WTC11 (cell line): ENCODE measurements at regions not wholly inside any gene's neighbourhood (a gene's known extent, or its start where the extent isn't known, plus 50 kb on each side); places are given as distances from the start of the nearest gene placed in this dataset.

ENCODE experiments used
- ATAC-seq: fragments of 200-7000 bp; cut with Tn5 transposase; 2 replicates; pipeline ENCODE4 v1.10.0; 2021; ENCODE audit warnings: mild to moderate bottlenecking, moderate library complexity
- CTCF ChIA-PET: fragments of 300-600 bp; sonication (Branson Sonifier 250); formaldehyde crosslinking; loops from one replicate; lab custom pipeline; 2021; ENCODE audit warnings: antibody characterized with exemption; lab: Charles Lee
- POLR2A ChIA-PET: fragments of 350-600 bp; sonication (Branson Sonifier 250); formaldehyde crosslinking; loops from one replicate; lab custom pipeline; 2021; ENCODE audit warnings: antibody characterized with exemption; lab: Charles Lee
- DNase-seq: peaks from one replicate; pipeline ENCODE4 v3.0.0; 2021; ENCODE audit warnings: low spot score
- H3K27ac Mint-ChIP-seq: 2 replicates; pipeline ENCODE4 v1.8.0; 2021; ENCODE audit warnings: mixed read lengths
- H3K27me3 Mint-ChIP-seq: 2 replicates; pipeline ENCODE4 v1.8.0; 2021; ENCODE audit warnings: low read depth, mild to moderate bottlenecking, moderate library complexity, mixed read lengths
- H3K36me3 Mint-ChIP-seq: 2 replicates; pipeline ENCODE4 v1.8.0; 2021; ENCODE audit warnings: mixed read lengths
- H3K4me1 Mint-ChIP-seq: 2 replicates; pipeline ENCODE4 v1.8.0; 2022; ENCODE audit warnings: mixed read lengths
- H3K4me3 Mint-ChIP-seq: 2 replicates; pipeline ENCODE4 v1.8.0; 2021; ENCODE audit warnings: mild to moderate bottlenecking, moderate library complexity, mixed read lengths
- H3K9me3 Mint-ChIP-seq: 2 replicates; pipeline ENCODE4 v1.8.0; 2021; ENCODE audit warnings: mixed read lengths
- FOXP1 ChIP-seq: sonication (generic); formaldehyde crosslinking; IDR thresholded peaks from 2 replicates; pipeline ENCODE4 v1.8.0; 2022; ENCODE audit warnings: missing genetic modification reagents, mild to moderate bottlenecking, moderate library complexity, borderline replicate concordance
- GABPB1 ChIP-seq: sonication (generic); formaldehyde crosslinking; IDR thresholded peaks from 2 replicates; pipeline ENCODE4 v1.8.1; 2023; ENCODE audit warnings: mild to moderate bottlenecking, missing genetic modification reagents
- MYBL2 ChIP-seq: sonication (generic); formaldehyde crosslinking; IDR thresholded peaks from 2 replicates; pipeline ENCODE4 v1.8.1; 2023; ENCODE audit warnings: mild to moderate bottlenecking, moderate library complexity, missing genetic modification reagents
- NFYB ChIP-seq: sonication (generic); formaldehyde crosslinking; conservative IDR thresholded peaks from 2 replicates; pipeline ENCODE4 v1.8.0; 2022; ENCODE audit warnings: low read depth, missing genetic modification reagents
- ZBTB21 ChIP-seq: sonication (generic); formaldehyde crosslinking; IDR thresholded peaks from 2 replicates; pipeline ENCODE4 v1.8.1; 2023; ENCODE audit warnings: mild to moderate bottlenecking, missing genetic modification reagents, borderline replicate concordance
- ZNF423 ChIP-seq: fragments of 250-450 bp; sonication (Bioruptor Pico); IDR thresholded peaks from 2 replicates; pipeline ENCODE4 v2.1.2; 2022; ENCODE audit warnings: mild to moderate bottlenecking, moderate library complexity
- TF ChIP-seq, protein P1 (sequence below): sonication (generic); formaldehyde crosslinking; IDR thresholded peaks from 2 replicates; pipeline ENCODE4 v1.8.1; 2023; ENCODE audit warnings: mild to moderate bottlenecking, missing genetic modification reagents
- TF ChIP-seq, protein P2 (sequence below): sonication (generic); formaldehyde crosslinking; IDR thresholded peaks from 2 replicates; pipeline ENCODE4 v1.8.1; 2022; ENCODE audit warnings: missing genetic modification reagents, borderline replicate concordance
- TF ChIP-seq, protein P3 (sequence below): fragments of 250-450 bp; sonication (Bioruptor Pico); IDR thresholded peaks from 2 replicates; pipeline ENCODE4 v1.9.0; 2021; ENCODE audit warnings: mild to moderate bottlenecking
- TF ChIP-seq, protein P4 (sequence below): sonication (generic); formaldehyde crosslinking; IDR thresholded peaks from 2 replicates; pipeline ENCODE4 v1.8.1; 2022; ENCODE audit warnings: mild to moderate bottlenecking, missing genetic modification reagents, moderate library complexity, borderline replicate concordance
- TF ChIP-seq, protein P5 (sequence below): sonication (generic); formaldehyde crosslinking; IDR thresholded peaks from 2 replicates; pipeline ENCODE4 v1.8.1; 2023; ENCODE audit warnings: mild to moderate bottlenecking, missing genetic modification reagents

DNA sequence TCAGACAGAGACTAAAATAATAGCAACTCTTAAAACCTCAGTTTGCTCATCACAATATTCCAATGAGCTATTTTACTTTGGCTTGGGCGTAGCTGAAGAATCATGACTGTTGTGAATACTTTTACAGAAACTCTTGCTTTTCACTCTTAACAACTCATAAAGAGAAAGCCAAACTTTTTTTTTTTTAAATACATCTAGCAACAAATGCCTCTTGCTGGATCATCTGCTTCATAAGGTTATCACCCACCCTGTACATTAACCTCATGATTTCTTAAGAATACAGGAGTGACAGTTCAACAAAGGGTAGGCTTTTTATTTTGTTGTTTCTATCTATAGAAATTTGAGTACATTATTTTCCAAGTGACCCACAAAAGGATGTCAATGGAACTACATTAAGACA, 307.4 kb upstream of the DDHD1 start (continued):
- no peak for TF ChIP-seq ZNF423 (CRISPR knock-in tag)
- TF ChIP-seq, protein P1, sequence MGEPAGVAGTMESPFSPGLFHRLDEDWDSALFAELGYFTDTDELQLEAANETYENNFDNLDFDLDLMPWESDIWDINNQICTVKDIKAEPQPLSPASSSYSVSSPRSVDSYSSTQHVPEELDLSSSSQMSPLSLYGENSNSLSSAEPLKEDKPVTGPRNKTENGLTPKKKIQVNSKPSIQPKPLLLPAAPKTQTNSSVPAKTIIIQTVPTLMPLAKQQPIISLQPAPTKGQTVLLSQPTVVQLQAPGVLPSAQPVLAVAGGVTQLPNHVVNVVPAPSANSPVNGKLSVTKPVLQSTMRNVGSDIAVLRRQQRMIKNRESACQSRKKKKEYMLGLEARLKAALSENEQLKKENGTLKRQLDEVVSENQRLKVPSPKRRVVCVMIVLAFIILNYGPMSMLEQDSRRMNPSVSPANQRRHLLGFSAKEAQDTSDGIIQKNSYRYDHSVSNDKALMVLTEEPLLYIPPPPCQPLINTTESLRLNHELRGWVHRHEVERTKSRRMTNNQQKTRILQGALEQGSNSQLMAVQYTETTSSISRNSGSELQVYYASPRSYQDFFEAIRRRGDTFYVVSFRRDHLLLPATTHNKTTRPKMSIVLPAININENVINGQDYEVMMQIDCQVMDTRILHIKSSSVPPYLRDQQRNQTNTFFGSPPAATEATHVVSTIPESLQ (CRISPR knock-in tag): no peak
- TF ChIP-seq, protein P2, sequence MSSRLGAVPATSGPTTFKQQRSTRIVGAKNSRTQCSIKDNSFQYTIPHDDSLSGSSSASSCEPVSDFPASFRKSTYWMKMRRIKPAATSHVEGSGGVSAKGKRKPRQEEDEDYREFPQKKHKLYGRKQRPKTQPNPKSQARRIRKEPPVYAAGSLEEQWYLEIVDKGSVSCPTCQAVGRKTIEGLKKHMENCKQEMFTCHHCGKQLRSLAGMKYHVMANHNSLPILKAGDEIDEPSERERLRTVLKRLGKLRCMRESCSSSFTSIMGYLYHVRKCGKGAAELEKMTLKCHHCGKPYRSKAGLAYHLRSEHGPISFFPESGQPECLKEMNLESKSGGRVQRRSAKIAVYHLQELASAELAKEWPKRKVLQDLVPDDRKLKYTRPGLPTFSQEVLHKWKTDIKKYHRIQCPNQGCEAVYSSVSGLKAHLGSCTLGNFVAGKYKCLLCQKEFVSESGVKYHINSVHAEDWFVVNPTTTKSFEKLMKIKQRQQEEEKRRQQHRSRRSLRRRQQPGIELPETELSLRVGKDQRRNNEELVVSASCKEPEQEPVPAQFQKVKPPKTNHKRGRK (CRISPR knock-in tag): no peak
- no peak for TF ChIP-seq FOXP1
- TF ChIP-seq, protein P3, sequence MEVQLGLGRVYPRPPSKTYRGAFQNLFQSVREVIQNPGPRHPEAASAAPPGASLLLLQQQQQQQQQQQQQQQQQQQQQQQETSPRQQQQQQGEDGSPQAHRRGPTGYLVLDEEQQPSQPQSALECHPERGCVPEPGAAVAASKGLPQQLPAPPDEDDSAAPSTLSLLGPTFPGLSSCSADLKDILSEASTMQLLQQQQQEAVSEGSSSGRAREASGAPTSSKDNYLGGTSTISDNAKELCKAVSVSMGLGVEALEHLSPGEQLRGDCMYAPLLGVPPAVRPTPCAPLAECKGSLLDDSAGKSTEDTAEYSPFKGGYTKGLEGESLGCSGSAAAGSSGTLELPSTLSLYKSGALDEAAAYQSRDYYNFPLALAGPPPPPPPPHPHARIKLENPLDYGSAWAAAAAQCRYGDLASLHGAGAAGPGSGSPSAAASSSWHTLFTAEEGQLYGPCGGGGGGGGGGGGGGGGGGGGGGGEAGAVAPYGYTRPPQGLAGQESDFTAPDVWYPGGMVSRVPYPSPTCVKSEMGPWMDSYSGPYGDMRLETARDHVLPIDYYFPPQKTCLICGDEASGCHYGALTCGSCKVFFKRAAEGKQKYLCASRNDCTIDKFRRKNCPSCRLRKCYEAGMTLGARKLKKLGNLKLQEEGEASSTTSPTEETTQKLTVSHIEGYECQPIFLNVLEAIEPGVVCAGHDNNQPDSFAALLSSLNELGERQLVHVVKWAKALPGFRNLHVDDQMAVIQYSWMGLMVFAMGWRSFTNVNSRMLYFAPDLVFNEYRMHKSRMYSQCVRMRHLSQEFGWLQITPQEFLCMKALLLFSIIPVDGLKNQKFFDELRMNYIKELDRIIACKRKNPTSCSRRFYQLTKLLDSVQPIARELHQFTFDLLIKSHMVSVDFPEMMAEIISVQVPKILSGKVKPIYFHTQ (CRISPR knock-in tag): no peak
- no peak for TF ChIP-seq ZBTB21 (CRISPR knock-in tag)

DNA sequence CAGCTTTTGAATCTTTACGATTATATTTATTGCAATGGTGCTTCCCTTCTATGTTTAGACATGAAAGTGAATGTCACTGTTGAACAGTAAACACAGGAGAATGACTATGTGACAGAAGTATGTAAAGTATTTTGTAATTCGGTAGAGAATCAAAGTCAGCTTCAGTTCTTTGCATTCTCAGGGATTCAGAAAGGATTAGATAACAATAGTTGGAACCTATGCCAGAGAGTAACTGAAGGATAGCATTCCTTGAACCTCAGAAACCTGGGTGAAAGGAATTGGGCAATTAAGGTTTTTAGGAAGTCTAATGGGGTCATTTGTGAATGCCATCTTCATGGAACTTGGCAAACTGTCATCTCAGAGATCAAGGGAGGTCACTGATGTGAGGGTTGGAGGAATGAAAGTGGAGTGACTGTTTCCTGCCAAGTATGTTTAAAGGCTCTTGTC, 305.3 kb upstream of the DDHD1 start:
- DNase-seq (no peak), ATAC-seq (no peak)
- H3K4me1 Mint-ChIP-seq: peaks cover 11% of the 10 kb centered on the region
- no peaks in the 10 kb centered on the region for H3K36me3 Mint-ChIP-seq
- H3K9me3 Mint-ChIP-seq: no peaks in the 10 kb centered on the region
- POLR2A ChIA-PET: interaction anchor here (0.6 kb wide), 1 partner anchor 1226 kb away, joined by 3 read pairs; no protein-coding TSS in a partner anchor
- no peak overlapping the region for H3K4me3 Mint-ChIP-seq
- CTCF ChIA-PET: no interaction called here
- TF ChIP-seq GABPB1: peak; percentile 17; the same call in 1 of the 2 replicates
- TF ChIP-seq, protein P4, sequence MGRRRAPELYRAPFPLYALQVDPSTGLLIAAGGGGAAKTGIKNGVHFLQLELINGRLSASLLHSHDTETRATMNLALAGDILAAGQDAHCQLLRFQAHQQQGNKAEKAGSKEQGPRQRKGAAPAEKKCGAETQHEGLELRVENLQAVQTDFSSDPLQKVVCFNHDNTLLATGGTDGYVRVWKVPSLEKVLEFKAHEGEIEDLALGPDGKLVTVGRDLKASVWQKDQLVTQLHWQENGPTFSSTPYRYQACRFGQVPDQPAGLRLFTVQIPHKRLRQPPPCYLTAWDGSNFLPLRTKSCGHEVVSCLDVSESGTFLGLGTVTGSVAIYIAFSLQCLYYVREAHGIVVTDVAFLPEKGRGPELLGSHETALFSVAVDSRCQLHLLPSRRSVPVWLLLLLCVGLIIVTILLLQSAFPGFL (CRISPR knock-in tag): no peak
- H3K27me3 Mint-ChIP-seq: no peaks in the 10 kb centered on the region; the same call in 1 of the 2 replicates
- no peak overlapping the region for H3K27ac Mint-ChIP-seq

DNA sequence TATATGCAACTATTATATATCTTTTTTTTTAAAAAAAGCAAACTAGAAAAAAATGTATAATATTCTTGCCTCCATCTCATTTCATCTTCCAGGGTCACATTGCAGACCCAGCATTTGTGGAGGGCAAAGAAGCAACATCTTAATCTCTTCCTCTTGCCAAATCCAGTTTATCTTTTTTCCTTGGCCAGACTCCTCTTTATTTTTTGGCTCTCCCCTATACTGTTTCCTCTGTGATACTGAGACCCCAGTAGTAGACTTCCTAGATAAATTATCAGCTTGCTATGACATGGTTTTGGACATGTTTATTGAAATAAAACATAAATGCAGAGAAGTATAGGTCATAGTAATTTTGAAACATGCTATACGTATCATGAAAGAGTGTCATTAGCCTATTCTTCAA, 303.8 kb upstream of the DDHD1 start:
- CTCF ChIA-PET: interaction anchor here (0.9 kb wide), 1 partner anchor 891 kb away, joined by 3 read pairs; no protein-coding TSS in a partner anchor
- H3K9me3 Mint-ChIP-seq: no peaks in the 10 kb centered on the region
- POLR2A ChIA-PET: no interaction called here
- TF ChIP-seq, protein P5, sequence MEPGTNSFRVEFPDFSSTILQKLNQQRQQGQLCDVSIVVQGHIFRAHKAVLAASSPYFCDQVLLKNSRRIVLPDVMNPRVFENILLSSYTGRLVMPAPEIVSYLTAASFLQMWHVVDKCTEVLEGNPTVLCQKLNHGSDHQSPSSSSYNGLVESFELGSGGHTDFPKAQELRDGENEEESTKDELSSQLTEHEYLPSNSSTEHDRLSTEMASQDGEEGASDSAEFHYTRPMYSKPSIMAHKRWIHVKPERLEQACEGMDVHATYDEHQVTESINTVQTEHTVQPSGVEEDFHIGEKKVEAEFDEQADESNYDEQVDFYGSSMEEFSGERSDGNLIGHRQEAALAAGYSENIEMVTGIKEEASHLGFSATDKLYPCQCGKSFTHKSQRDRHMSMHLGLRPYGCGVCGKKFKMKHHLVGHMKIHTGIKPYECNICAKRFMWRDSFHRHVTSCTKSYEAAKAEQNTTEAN (CRISPR knock-in tag): no peak
- TF ChIP-seq NFYB: no peak
- TF ChIP-seq MYBL2 (CRISPR knock-in tag): no peak
- ATAC-seq (no peak), DNase-seq (no peak)
- H3K27ac Mint-ChIP-seq: no peak overlapping the region
- no peak overlapping the region for H3K4me3 Mint-ChIP-seq
- H3K36me3 Mint-ChIP-seq: no peaks in the 10 kb centered on the region
- H3K27me3 Mint-ChIP-seq: no peaks in the 10 kb centered on the region; the same call in 1 of the 2 replicates
- H3K4me1 Mint-ChIP-seq: peaks cover 6% of the 10 kb centered on the region
